HEK293T (cell line): ENCODE measurements at regions not wholly inside any gene's neighbourhood (a gene's known extent, or its start where the extent isn't known, plus 50 kb on each side); places are given as distances from the start of the nearest gene placed in this dataset.

Experiments
- L3MBTL2 ChIP-seq: fragments of 450-650 bp; conservative IDR thresholded peaks from 2 replicates; pipeline ENCODE4 v1.6.1; 2016; ENCODE audit warnings: mild to moderate bottlenecking
- ZNF384 ChIP-seq: fragments of 450-650 bp; IDR thresholded peaks from 2 replicates; pipeline ENCODE4 v1.6.1; 2016

- TF ChIP-seq ZNF384: no peak
- TF ChIP-seq L3MBTL2: no peak
These were observed 390.0 kb upstream of the TNRC6C start for GRCh38 chr17:77568540-77568939.
